ENCODE measurements at regions not wholly inside any gene's neighbourhood (a gene's known extent, or its start where the extent isn't known, plus 50 kb on each side); places are given as distances from the start of the nearest gene placed in this dataset.

DNA sequence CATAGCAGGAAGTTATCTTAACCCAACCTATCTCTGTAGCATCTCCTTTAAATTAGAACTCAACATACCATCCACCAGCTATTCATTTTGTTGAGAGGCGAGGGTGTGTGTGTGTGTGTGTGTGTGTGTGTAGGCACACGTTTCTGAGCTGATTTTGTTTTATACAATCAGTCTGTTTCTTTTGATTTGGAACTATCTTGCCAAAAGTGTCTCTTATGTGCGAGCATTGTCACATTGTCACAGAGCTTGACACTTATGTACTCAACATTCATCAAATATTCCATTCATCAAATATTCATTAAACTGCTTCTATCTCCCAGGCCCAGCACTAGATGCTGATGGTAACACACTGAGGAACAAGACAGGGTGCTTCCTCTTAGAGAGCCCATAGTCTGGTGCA lies 180.4 kb downstream of the HAPSTR1 start:
- BruUV-seq (replicated peaks) = no TSS peak
- ChIA-PET POLR2A (interaction anchor here (0.5 kb wide), 1 partner anchor 808 kb away, joined by 3 read pairs; no protein-coding TSS in a partner anchor), CTCF (interaction anchor here (0.5 kb wide), 1 partner anchor 781 kb away, joined by 3 read pairs; no protein-coding TSS in a partner anchor)
- intact Hi-C loops (cut with micrococcal nuclease; ENCODE audit: unreplicated experiment) (no loop called here), in situ Hi-C loops (cut with HindIII; ENCODE audit: low pct_unique_long_range_greater_than_20kb, low sequenced_read_pairs) (no loop called here)
- Histone ChIP-seq H3K4me1 (ENCODE audit: control insufficient read depth, insufficient read depth, low read length) (no peaks in the 10 kb centered on the region), H3K36me3 (ENCODE audit: control insufficient read depth, insufficient read depth, low read length) (no peaks in the 10 kb centered on the region), H3K9me3 (ENCODE audit: control insufficient read depth, insufficient read depth, low read depth, low read length) (no peaks in the 10 kb centered on the region), H3K4me3 (ENCODE audit: low read depth in 2 of 2, low read length in 2 of 2) (no peak overlapping the region), H3K27me3 (ENCODE audit: control insufficient read depth, insufficient read depth, low read length) (0 out of 2 replicates have a peak, but pooled peaks cover 4% of the 10 kb centered on the region), H3K27ac (ENCODE audit: low read length) (no peak overlapping the region)
- ATAC-seq (no peak), DNase-seq (ENCODE audit: low read depth, low spot score) (no peak)
- TF ChIP-seq SIN3A (IDR thresholded peaks at IDR 0.05; ENCODE audit: borderline replicate concordance, insufficient read depth, low read depth, low read length) (no peak), TCF7L2 (IDR thresholded peaks at IDR 0.05; ENCODE audit: low read depth, low read length) (no peak), POLR2AphosphoS5 (IDR thresholded peaks at IDR 0.05; ENCODE audit: low read depth, low read length) (no peak)
- TF ChIP-seq, protein P1, sequence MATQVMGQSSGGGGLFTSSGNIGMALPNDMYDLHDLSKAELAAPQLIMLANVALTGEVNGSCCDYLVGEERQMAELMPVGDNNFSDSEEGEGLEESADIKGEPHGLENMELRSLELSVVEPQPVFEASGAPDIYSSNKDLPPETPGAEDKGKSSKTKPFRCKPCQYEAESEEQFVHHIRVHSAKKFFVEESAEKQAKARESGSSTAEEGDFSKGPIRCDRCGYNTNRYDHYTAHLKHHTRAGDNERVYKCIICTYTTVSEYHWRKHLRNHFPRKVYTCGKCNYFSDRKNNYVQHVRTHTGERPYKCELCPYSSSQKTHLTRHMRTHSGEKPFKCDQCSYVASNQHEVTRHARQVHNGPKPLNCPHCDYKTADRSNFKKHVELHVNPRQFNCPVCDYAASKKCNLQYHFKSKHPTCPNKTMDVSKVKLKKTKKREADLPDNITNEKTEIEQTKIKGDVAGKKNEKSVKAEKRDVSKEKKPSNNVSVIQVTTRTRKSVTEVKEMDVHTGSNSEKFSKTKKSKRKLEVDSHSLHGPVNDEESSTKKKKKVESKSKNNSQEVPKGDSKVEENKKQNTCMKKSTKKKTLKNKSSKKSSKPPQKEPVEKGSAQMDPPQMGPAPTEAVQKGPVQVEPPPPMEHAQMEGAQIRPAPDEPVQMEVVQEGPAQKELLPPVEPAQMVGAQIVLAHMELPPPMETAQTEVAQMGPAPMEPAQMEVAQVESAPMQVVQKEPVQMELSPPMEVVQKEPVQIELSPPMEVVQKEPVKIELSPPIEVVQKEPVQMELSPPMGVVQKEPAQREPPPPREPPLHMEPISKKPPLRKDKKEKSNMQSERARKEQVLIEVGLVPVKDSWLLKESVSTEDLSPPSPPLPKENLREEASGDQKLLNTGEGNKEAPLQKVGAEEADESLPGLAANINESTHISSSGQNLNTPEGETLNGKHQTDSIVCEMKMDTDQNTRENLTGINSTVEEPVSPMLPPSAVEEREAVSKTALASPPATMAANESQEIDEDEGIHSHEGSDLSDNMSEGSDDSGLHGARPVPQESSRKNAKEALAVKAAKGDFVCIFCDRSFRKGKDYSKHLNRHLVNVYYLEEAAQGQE (IDR thresholded peaks at IDR 0.05; ENCODE audit: insufficient read depth in 1 of 2, low read depth in 2 of 2, low read length in 1 of 2) = no peak
- TF ChIP-seq, protein P2, sequence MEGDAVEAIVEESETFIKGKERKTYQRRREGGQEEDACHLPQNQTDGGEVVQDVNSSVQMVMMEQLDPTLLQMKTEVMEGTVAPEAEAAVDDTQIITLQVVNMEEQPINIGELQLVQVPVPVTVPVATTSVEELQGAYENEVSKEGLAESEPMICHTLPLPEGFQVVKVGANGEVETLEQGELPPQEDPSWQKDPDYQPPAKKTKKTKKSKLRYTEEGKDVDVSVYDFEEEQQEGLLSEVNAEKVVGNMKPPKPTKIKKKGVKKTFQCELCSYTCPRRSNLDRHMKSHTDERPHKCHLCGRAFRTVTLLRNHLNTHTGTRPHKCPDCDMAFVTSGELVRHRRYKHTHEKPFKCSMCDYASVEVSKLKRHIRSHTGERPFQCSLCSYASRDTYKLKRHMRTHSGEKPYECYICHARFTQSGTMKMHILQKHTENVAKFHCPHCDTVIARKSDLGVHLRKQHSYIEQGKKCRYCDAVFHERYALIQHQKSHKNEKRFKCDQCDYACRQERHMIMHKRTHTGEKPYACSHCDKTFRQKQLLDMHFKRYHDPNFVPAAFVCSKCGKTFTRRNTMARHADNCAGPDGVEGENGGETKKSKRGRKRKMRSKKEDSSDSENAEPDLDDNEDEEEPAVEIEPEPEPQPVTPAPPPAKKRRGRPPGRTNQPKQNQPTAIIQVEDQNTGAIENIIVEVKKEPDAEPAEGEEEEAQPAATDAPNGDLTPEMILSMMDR (IDR thresholded peaks at IDR 0.05) = no peak

- in situ Hi-C loops (cut with HindIII; ENCODE audit: low pct_unique_long_range_greater_than_20kb, low sequenced_read_pairs) = no loop called here
- POLR2A ChIA-PET = no interaction called here
- CTCF ChIA-PET = interaction anchor here (0.7 kb wide), 1 partner anchor 130 kb away, joined by 10 read pairs; no protein-coding TSS in a partner anchor
Measured at GRCh38 chr16:9275377-9275776, 183.9 kb downstream of the HAPSTR1 start.

More at GRCh38 chr16:9275377-9275776, 183.9 kb downstream of the HAPSTR1 start:
- Histone ChIP-seq H3K36me3 (ENCODE audit: control insufficient read depth, insufficient read depth, low read length) (no peaks in the 10 kb centered on the region), H3K27ac (ENCODE audit: low read length) (no peak overlapping the region), H3K9me3 (ENCODE audit: control insufficient read depth, insufficient read depth, low read depth, low read length) (no peaks in the 10 kb centered on the region), H3K27me3 (ENCODE audit: control insufficient read depth, insufficient read depth, low read length) (0 out of 2 replicates have a peak, but pooled peaks cover 2% of the 10 kb centered on the region), H3K4me3 (ENCODE audit: low read depth in 2 of 2, low read length in 2 of 2) (no peak overlapping the region), H3K4me1 (ENCODE audit: control insufficient read depth, insufficient read depth, low read length) (no peaks in the 10 kb centered on the region)
- no TSS peak for BruUV-seq (replicated peaks)
- ATAC-seq (no peak), DNase-seq (ENCODE audit: low read depth, low spot score) (no peak)
- no peak for TF ChIP-seq SIN3A (IDR thresholded peaks at IDR 0.05; ENCODE audit: borderline replicate concordance, insufficient read depth, low read depth, low read length)
- TF ChIP-seq, protein P2 (IDR thresholded peaks at IDR 0.05) = no peak
- TF ChIP-seq, protein P1 (IDR thresholded peaks at IDR 0.05; ENCODE audit: insufficient read depth in 1 of 2, low read depth in 2 of 2, low read length in 1 of 2) = no peak
- no peak for TF ChIP-seq POLR2AphosphoS5 (IDR thresholded peaks at IDR 0.05; ENCODE audit: low read depth, low read length)
- no peak for TF ChIP-seq TCF7L2 (IDR thresholded peaks at IDR 0.05; ENCODE audit: low read depth, low read length)
- intact Hi-C loops (cut with micrococcal nuclease; ENCODE audit: unreplicated experiment) = no loop called here
